GM21825 (cell line): ENCODE measurements at regions not wholly inside any gene's neighbourhood (a gene's known extent, or its start where the extent isn't known, plus 50 kb on each side); places are given as distances from the start of the nearest gene placed in this dataset.

ENCODE experiments used
- ATAC-seq: cut with Tn5 transposase; IDR thresholded peaks from one replicate; pipeline ENCODE4 v1.9.1; 2021; ENCODE audit warnings: mild to moderate bottlenecking, moderate library complexity; ENCODE audit not compliant: unreplicated experiment

DNA sequence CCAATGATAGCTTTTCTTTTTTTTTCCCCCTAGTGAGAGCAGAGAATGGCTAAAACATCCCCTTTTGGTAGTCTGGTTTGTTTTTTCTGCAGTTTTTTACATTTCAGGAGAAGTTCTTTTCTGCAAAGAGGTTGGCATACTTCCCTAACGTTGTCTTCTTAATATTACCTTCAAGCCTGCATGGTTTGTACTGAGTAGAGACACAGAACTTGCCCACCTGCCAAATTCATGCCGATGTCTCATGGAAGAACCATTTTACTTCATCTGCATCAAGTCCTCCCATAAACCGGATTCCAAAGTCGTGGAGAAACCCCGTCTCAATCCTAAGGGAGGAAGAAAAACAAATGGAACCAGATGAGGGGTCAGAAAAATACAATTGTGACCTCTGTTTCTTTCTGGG lies 89.7 kb downstream of the SHOX start:
- ATAC-seq, result no peak

DNA sequence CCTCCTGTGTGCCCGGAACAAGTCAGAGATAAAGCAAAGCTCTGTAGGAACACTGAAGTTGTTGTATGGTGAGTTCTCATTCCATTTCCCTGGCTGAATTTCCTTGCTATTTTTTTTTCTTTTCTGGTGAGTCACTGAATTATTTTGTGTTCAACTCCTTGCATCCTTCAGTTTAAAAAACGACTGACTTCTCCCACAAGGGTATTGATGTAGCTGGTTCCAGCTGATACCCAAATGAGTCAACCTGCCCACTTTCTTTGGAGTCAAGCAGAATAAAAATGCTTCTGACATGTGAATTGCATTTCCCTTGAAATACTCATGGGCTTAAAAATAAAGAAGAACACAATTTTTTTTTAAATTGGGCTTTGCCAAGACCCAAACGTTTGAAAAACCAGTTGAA lies 85.5 kb downstream of the SHOX start:
- no peak for ATAC-seq

DNA sequence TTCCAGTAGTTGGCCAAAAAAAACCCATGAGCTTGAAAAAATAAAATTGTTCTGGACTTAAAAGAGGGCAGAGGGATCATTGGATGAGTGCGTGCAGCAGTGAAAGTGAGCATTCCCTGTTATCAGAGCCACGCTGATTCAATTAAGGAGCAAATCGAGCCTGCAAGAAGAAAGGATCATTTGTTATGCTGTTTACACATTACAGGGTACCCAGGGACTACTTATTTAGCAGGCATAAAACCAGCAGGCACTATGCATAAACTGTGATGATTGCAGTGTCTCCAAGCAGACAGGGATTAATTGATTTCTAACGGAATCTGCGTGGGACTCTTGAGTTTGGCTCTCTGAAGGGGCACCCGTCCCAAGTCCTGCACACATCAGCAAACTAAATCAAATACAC lies 83.5 kb downstream of the SHOX start:
- ATAC-seq, result no peak
